ENCODE measurements at regions not wholly inside any gene's neighbourhood (a gene's known extent, or its start where the extent isn't known, plus 50 kb on each side); places are given as distances from the start of the nearest gene placed in this dataset.

- TF ChIP-seq MYC (IDR thresholded peaks at IDR 0.05; ENCODE audit: insufficient read depth, insufficient read length, insufficient replicate concordance, low read length, severe bottlenecking): no peak
- TF ChIP-seq MTA2 (IDR thresholded peaks at IDR 0.05; ENCODE audit: low read depth): no peak
- no peak for TF ChIP-seq KDM1A (IDR thresholded peaks at IDR 0.05; ENCODE audit: borderline replicate concordance)
- TF ChIP-seq CBX3 (IDR thresholded peaks at IDR 0.05; ENCODE audit: borderline replicate concordance, low read depth): no peak
- no peak for TF ChIP-seq TBL1XR1 (IDR thresholded peaks at IDR 0.05; ENCODE audit: low read depth, low read length)
- no peak for TF ChIP-seq EZH2 (IDR thresholded peaks at IDR 0.05; ENCODE audit: borderline replicate concordance, control insufficient read depth, low read depth, low read length)
- no peak for TF ChIP-seq CTCF (IDR thresholded peaks at IDR 0.05 in 2 of 3, conservative IDR thresholded peaks at IDR 0.05 in 1 of 3; ENCODE audit: control insufficient read depth in 2 of 3, extremely low read depth in 1 of 3, insufficient read depth in 1 of 3, low read depth in 3 of 3, low read length in 3 of 3)
- TF ChIP-seq REST (IDR thresholded peaks at IDR 0.05; ENCODE audit: low read depth, low read length): no peak
- no peak for TF ChIP-seq NR2F1 (conservative IDR thresholded peaks at IDR 0.05)
- TF ChIP-seq ASH2L (IDR thresholded peaks at IDR 0.05; ENCODE audit: borderline replicate concordance, low read depth): no peak
These were observed 353.6 kb downstream of the DEPDC1B start for GRCh38 chr5:60346393-60346792.
